SW480 (cell line): ENCODE measurements at regions not wholly inside any gene's neighbourhood (a gene's known extent, or its start where the extent isn't known, plus 50 kb on each side); places are given as distances from the start of the nearest gene placed in this dataset.
"Not testable (repeated sequence)": the region's sequence is repeated elsewhere in the genome, so short reads cannot be mapped to it uniquely, and the experiment has no call there.

Experiments
- DNase-seq: peaks from one replicate; pipeline ENCODE4 v3.0.0-alpha.2; 2016; ENCODE audit warnings: low spot score

GRCh38 chr4:3632794-3633193 is 100.6 kb upstream of the LRPAP1 start:
- DNase-seq, result not testable (repeated sequence)

DNA sequence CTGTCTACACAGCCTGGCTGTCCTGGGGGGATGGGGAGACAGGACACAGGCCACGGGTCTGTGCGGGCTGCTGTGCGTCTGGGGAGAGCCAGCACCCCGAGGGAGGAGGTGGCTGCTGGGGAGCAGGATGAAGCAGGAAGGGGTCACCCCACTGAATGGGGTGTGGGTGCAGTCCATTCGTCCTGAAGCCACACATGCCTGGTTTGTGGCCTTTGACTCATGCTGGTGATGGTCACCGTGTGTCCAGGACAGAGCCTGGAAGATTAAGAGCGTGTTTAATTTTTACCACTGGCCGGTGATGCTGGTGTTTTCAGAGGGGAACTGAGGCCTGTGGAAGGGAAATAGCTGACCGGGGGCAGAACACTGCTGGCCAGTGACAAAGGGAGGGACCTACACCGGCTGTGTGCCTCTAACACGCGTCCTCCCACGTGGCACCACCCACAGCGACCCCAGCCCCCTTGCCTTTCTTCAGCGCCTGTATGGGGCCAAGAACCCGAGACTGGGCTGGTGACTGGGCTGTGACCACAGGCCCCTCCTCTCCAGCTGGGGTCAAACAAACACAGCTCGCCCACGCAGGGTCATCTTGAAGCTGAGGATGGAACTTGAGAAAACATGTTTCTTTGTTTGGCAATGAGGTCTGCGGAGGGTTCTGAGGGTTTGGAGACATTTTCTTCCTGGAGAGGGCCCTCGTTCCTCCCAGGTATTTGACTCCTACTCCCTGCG is 99.5 kb upstream of the LRPAP1 start:
- not testable (repeated sequence) for DNase-seq

GRCh38 chr4:3630598-3631543 is 98.6 kb upstream of the LRPAP1 start:
- peak; percentile 14 for DNase-seq

GRCh38 chr4:3630136-3630597 is 97.9 kb upstream of the LRPAP1 start:
- DNase-seq, result no peak

DNA sequence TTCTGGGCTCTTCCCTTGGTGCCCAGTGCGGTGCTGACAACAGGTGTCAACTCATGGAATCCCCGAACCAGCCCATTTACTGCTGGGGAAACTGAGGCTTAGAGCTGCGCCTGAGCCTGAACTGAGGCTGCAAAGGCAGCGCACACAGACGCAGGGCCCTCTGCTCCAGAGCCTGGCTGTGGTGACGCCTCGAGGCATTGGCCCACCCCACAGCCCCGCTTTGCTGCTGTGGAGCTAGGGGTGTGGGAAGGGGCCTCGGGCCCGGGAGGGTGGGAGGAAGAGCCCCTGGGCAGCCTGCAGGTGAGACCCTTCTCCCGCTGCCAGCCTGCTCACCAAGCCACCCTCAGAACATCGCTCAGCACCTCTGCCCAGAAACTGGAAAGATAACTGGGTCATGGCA is 97.4 kb upstream of the LRPAP1 start:
- no peak for DNase-seq

DNA sequence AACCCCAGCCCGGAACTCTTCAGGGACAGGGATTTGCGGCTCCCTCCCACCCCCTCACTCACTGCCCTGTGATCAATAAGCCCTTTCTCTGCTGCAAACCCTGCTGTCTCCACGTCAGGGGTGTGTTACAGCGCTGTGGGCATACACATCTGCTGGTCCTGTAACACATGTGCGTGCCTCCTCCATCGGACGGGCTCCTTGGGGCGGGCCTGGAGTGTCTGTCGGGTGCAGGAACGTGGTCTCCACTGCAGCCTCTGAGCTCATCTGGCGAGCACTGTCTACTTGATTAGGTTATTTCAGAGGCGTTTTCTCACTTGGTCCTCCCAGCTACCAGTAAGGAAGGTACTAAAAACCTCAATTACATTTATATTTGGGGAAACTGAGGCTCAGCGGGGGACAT is 97.0 kb upstream of the LRPAP1 start:
- DNase-seq, result not testable (repeated sequence)

GRCh38 chr4:3628868-3629175 is 96.6 kb upstream of the LRPAP1 start:
- DNase-seq, result no peak

- DNase-seq, result not testable (repeated sequence)
Observed at GRCh38 chr4:3627967-3628867, 96.0 kb upstream of the LRPAP1 start.

DNA sequence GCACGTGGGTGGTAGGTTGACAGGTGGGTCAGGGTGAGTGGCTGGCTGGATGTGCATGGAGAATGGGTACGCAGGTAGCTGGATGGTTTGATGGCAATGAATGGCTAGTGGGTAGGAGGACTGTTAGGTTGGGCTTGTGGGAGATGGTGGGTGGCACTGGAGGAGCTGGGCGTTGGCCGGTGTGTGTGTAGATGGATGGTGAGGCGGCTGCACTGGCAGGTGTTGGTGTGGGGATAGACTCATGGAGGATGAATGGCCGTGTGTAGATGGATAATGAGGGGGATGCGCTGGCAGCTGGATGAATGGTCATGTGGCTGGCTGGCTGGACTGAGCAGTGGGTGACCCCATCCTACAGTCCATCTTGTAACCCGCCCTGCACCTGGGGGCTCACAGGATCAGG is 95.2 kb upstream of the LRPAP1 start:
- DNase-seq, result not testable (repeated sequence)

- DNase-seq, result not testable (repeated sequence)
Observed at GRCh38 chr4:3626131-3626884, 94.1 kb upstream of the LRPAP1 start.

- not testable (repeated sequence) for DNase-seq
Observed at GRCh38 chr4:3625286-3625875, 93.2 kb upstream of the LRPAP1 start.

DNA sequence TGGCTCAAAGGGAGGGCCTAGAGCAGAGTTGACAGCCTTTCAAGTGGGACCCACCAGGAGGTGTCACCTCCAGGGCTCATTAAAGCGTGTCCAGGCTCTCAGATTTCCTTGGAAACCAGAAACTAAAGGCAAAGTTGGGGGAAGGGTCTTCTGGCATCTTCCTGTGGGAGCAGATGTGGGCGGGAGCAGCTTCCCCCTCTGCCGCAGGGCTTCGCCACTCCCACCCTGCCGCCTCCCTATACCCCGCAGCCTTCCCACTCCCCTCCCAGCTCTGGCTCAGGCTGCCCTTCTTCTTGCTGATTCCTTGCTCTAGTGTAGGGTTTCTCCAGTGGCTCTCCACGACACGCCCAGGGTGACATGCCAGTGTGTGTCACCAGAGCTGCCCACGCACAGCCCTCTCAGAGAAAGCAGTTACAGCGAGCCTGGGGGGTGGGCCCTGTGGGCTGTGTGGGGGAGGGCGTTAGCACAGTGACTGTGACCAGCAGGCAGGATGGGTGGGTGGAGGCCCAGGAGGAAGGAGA is 91.6 kb upstream of the LRPAP1 start:
- DNase-seq, result peak; percentile 11

- DNase-seq, result no peak
Observed at GRCh38 chr4:3623106-3623505, 90.9 kb upstream of the LRPAP1 start.

GRCh38 chr4:3620365-3620764 is 88.1 kb upstream of the LRPAP1 start:
- DNase-seq, result not testable (repeated sequence)

- not testable (repeated sequence) for DNase-seq
Observed at GRCh38 chr4:3619698-3620097, 87.5 kb upstream of the LRPAP1 start.

- not testable (repeated sequence) for DNase-seq
Observed at GRCh38 chr4:3618341-3618740, 86.1 kb upstream of the LRPAP1 start.

GRCh38 chr4:3615386-3616286 is 83.4 kb upstream of the LRPAP1 start:
- DNase-seq, result no peak

- no peak for DNase-seq
Observed at GRCh38 chr4:3614731-3614980, 82.4 kb upstream of the LRPAP1 start.

- peak; percentile 9 for DNase-seq
Observed at GRCh38 chr4:3613967-3614730, 81.9 kb upstream of the LRPAP1 start.
